ENCODE measurements at regions not wholly inside any gene's neighbourhood (a gene's known extent, or its start where the extent isn't known, plus 50 kb on each side); places are given as distances from the start of the nearest gene placed in this dataset.
"Not testable (repeated sequence)": the region's sequence is repeated elsewhere in the genome, so short reads cannot be mapped to it uniquely, and the experiment has no call there.

GRCh38 chr20:39756369-39756768, 794.2 kb downstream of the DHX35 start:
- Histone ChIP-seq H3K27ac (ENCODE audit: low read depth, low read length) (no peak overlapping the region), H3K9ac (ENCODE audit: low read length) (no peak overlapping the region), H3K4me1 (ENCODE audit: control insufficient read depth, insufficient read depth, low read length) (peaks cover 6% of the 10 kb centered on the region), H3K36me3 (ENCODE audit: control insufficient read depth, insufficient read depth, low read length) (no peaks in the 10 kb centered on the region), H3K4me3 (ENCODE audit: low read length) (no peak overlapping the region), H3K27me3 (ENCODE audit: control insufficient read depth, insufficient read depth, low read length) (no peaks in the 10 kb centered on the region)

DNA sequence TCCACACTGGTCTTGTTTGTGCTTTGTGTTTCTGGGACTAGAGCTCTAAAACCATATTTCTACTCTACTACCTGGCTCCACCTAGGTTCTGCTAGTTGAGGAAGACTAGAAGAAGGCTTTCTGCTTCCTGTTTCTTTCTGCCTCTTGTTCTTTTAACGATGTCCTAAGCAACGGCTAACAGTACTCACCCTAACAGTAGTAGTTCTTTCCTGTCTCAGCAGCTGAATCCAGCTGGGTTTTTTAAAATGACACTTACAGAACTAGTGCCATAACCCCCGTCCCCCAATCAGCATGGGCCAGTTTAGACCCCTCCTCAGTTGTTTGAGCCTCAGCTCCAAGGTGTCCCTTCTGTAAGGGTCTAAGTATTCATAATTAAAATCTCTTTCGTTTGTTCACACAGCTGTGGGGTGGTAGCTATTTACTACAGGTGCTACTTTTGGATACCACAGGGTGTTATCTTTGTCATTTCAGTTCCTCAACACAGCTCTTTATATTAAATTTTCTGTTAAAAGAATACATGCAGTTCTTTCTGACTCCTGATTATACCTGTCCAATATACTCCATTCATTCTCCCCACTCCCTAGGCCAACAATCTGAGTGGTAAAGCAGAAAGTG, 790.2 kb downstream of the DHX35 start:
- H3K27me3 ChIP-seq (ENCODE audit: control insufficient read depth, insufficient read depth, low read length): no peaks in the 10 kb centered on the region
- peaks cover 6% of the 10 kb centered on the region for H3K4me1 ChIP-seq (ENCODE audit: control insufficient read depth, insufficient read depth, low read length)
- H3K4me3 ChIP-seq (ENCODE audit: low read length): no peak overlapping the region
- H3K27ac ChIP-seq (ENCODE audit: low read depth, low read length): no peak overlapping the region
- H3K9ac ChIP-seq (ENCODE audit: low read length): no peak overlapping the region
- no peaks in the 10 kb centered on the region for H3K36me3 ChIP-seq (ENCODE audit: control insufficient read depth, insufficient read depth, low read length)

DNA sequence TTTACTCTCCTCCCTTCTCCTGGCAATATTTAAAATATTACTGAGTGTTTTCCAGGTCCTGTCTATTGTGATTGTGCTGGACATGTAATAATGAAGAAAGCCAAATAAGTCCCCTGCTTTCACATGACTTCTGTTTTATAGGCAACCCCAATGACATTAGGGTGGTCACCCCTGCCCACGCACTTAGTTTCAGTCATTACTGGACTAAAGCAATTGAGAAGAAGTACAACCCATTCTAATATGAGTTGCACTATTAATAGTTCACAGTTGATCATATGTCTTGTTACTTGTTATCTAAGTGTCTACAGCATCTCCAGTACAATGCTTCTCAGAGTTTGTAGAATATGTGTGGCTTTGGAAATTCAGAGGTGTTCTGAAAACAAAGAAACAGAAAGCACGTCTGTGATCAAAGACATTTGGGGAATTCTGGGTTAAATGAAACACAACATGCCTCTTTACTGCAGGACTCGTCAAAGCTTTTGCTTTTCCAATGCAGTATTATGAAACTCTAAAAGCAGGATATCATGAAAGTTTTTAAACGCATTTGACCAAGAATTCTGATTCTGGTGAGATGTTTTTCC, 789.5 kb downstream of the DHX35 start:
- Histone ChIP-seq H3K27ac (ENCODE audit: low read depth, low read length) (no peak overlapping the region), H3K36me3 (ENCODE audit: control insufficient read depth, insufficient read depth, low read length) (no peaks in the 10 kb centered on the region), H3K4me3 (ENCODE audit: low read length) (no peak overlapping the region), H3K27me3 (ENCODE audit: control insufficient read depth, insufficient read depth, low read length) (no peaks in the 10 kb centered on the region), H3K9ac (ENCODE audit: low read length) (no peak overlapping the region), H3K4me1 (ENCODE audit: control insufficient read depth, insufficient read depth, low read length) (peaks cover 2% of the 10 kb centered on the region)

DNA sequence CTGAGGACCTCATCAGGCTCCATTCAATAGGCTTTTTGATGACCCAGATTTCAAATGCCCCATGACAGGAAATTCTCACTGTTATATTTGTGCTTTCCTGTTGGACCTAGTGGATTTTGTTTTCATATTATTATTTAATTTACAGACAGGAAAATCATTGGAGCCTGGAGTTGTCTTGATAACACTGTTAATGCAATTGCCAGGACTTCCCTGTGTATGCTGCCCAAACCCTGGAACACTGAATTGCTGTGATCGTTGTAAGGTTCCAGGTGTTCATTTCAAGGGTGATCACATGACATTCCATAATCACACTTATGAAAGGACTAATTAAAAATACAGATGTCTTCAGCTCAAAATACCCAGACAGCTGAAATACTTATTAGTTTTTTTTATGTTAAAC, 783.2 kb downstream of the DHX35 start:
- H3K27me3 ChIP-seq (ENCODE audit: control insufficient read depth, insufficient read depth, low read length): no peaks in the 10 kb centered on the region

DNA sequence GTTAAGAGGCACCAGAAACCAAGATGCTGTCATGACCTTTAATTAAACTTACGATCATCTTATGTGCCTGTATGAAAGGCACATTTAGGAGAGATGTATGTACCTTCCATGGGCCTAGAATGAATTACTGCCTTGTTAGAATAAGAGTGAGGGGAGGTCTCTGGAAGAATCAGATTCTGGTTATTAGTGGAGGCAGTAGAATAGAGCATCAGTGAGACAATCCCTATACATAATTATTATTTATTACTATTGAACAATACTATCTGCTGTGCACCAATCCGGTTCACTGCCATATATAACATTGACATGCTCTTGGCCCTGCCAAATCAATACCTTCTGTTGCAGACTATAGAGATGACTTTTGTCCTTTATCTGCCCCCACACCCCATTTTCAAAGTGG, 776.5 kb downstream of the DHX35 start:
- no peaks in the 10 kb centered on the region for H3K27me3 ChIP-seq (ENCODE audit: control insufficient read depth, insufficient read depth, low read length)
- H3K27ac ChIP-seq (ENCODE audit: low read depth, low read length): no peak overlapping the region
- no peak overlapping the region for H3K4me3 ChIP-seq (ENCODE audit: low read length)
- no peak overlapping the region for H3K9ac ChIP-seq (ENCODE audit: low read length)
- H3K4me1 ChIP-seq (ENCODE audit: control insufficient read depth, insufficient read depth, low read length): no peaks in the 10 kb centered on the region
- no peaks in the 10 kb centered on the region for H3K36me3 ChIP-seq (ENCODE audit: control insufficient read depth, insufficient read depth, low read length)

More for the DNA sequence above, 783.2 kb downstream of the DHX35 start:
- no peaks in the 10 kb centered on the region for H3K36me3 ChIP-seq (ENCODE audit: control insufficient read depth, insufficient read depth, low read length)
- no peaks in the 10 kb centered on the region for H3K4me1 ChIP-seq (ENCODE audit: control insufficient read depth, insufficient read depth, low read length)
- H3K9ac ChIP-seq (ENCODE audit: low read length): no peak overlapping the region
- H3K27ac ChIP-seq (ENCODE audit: low read depth, low read length): no peak overlapping the region
- no peak overlapping the region for H3K4me3 ChIP-seq (ENCODE audit: low read length)

GRCh38 chr20:39736434-39737327, 774.5 kb downstream of the DHX35 start:
- no peak overlapping the region for H3K27ac ChIP-seq (ENCODE audit: low read depth, low read length)
- no peaks in the 10 kb centered on the region for H3K27me3 ChIP-seq (ENCODE audit: control insufficient read depth, insufficient read depth, low read length)
- no peak overlapping the region for H3K4me3 ChIP-seq (ENCODE audit: low read length)
- H3K36me3 ChIP-seq (ENCODE audit: control insufficient read depth, insufficient read depth, low read length): no peaks in the 10 kb centered on the region
- no peak overlapping the region for H3K9ac ChIP-seq (ENCODE audit: low read length)
- H3K4me1 ChIP-seq (ENCODE audit: control insufficient read depth, insufficient read depth, low read length): no peaks in the 10 kb centered on the region

DNA sequence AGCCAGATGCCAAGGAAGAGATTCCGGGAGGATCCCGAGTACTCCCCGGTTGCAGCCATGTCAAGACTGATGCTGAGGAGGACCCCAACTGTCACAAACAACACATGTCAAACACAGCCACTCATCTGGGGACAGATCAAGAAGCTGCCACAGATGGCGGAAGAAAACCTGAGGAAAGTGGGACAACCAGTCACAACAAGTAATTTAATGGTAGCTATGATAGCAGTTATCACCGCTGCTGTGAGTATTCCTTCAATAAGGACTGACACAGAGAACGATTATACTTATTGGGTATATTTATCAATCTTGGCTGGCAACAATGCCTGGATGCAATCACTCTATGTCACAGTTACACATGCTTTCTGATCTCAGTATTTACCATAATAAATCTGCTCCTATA, 763.4 kb downstream of the DHX35 start:
- H3K9ac ChIP-seq (ENCODE audit: low read length); H3K4me3 ChIP-seq (ENCODE audit: low read length); H3K4me1 ChIP-seq (ENCODE audit: control insufficient read depth, insufficient read depth, low read length); H3K27me3 ChIP-seq (ENCODE audit: control insufficient read depth, insufficient read depth, low read length); H3K36me3 ChIP-seq (ENCODE audit: control insufficient read depth, insufficient read depth, low read length); H3K27ac ChIP-seq (ENCODE audit: low read depth, low read length): not testable (repeated sequence)

GRCh38 chr20:39719293-39719692, 757.1 kb downstream of the DHX35 start:
- Histone ChIP-seq H3K36me3 (ENCODE audit: control insufficient read depth, insufficient read depth, low read length) (no peaks in the 10 kb centered on the region), H3K27ac (ENCODE audit: low read depth, low read length) (no peak overlapping the region), H3K9ac (ENCODE audit: low read length) (no peak overlapping the region), H3K27me3 (ENCODE audit: control insufficient read depth, insufficient read depth, low read length) (no peaks in the 10 kb centered on the region), H3K4me3 (ENCODE audit: low read length) (no peak overlapping the region), H3K4me1 (ENCODE audit: control insufficient read depth, insufficient read depth, low read length) (peaks cover 3% of the 10 kb centered on the region)

DNA sequence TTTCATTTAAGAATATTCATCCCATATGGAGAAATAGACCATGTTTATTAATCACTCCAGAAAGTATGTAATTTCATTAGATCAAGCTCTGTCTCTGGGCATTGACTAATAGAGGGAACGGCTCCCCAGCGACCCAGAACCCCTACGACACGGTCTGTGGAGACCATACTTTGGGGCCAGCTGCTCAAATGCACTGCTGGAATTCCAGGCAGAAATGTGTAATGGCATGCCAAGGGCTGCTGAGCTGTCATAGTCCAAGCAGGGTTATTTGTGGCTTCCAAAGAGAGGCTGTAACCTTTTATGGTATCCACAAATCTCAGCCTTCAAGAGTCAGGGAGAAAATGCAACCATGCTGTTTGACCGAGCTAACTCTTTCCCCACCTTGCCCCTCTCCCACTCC, 755.8 kb downstream of the DHX35 start:
- Histone ChIP-seq H3K4me1 (ENCODE audit: control insufficient read depth, insufficient read depth, low read length) (peaks cover 3% of the 10 kb centered on the region), H3K4me3 (ENCODE audit: low read length) (no peak overlapping the region), H3K36me3 (ENCODE audit: control insufficient read depth, insufficient read depth, low read length) (no peaks in the 10 kb centered on the region), H3K9ac (ENCODE audit: low read length) (no peak overlapping the region), H3K27me3 (ENCODE audit: control insufficient read depth, insufficient read depth, low read length) (no peaks in the 10 kb centered on the region), H3K27ac (ENCODE audit: low read depth, low read length) (no peak overlapping the region)

DNA sequence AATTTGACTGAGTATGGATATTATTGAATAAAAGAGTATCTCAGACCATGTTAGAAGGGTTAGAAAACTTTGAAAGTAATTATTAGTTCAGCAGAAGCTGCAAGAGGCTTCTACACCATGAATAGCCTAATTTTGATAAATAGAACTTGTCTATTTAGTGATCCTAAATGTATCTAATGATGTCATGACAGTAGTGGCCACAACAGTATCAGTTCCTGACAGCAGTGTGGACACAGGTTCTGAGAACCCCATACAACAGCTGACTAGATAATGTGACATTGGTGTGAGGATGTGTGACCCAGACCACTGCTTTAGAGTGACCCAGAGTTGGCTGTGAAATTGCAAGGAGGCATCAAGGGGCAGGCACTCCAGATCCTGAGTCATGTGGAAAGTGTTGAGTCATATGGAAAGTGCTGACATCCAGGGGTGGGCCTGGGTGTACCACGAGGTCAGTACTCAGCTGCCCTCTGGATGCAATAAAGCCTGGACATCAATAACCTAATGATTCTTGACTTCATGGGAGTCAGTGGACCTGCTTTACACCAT, 754.7 kb downstream of the DHX35 start:
- Histone ChIP-seq H3K36me3 (ENCODE audit: control insufficient read depth, insufficient read depth, low read length) (no peaks in the 10 kb centered on the region), H3K4me3 (ENCODE audit: low read length) (no peak overlapping the region), H3K9ac (ENCODE audit: low read length) (no peak overlapping the region), H3K27ac (ENCODE audit: low read depth, low read length) (no peak overlapping the region), H3K27me3 (ENCODE audit: control insufficient read depth, insufficient read depth, low read length) (no peaks in the 10 kb centered on the region), H3K4me1 (ENCODE audit: control insufficient read depth, insufficient read depth, low read length) (peaks cover 3% of the 10 kb centered on the region)

DNA sequence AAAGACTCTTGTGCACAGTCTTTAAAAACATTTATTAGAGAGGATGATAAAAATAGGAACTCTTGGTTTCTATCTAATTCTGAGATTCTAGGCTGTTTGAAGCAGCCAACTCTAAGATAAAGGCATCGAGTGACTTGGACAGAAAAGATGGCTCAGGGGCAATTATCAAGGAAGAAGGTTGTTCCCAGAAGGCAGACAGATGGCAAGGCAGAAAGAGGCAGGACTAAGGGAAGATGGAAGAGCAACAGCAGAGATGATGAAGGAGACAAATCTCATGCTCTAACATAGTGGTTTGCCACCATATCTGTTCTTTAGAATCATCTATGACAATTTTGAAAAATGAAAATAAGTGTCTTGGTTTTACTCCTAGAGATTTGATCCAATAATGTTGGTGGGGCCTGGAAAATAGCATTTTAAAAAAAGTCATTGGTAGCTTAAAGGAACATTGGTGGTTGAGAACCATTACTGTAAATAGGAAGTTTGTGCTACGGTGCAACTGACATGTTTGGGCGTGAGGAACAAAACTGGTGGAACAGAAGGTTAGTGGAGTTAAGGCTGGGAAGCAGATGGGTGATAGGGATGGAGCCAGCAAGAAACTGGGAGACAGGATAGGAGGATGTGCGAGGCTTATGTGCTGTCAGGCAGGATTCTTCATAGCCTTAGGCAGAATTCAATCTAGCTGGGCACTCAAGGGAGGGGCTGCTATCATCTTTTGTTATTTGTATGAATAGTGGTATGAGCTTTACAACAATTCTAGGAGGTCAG, 751.1 kb downstream of the DHX35 start:
- H3K4me1 ChIP-seq (ENCODE audit: control insufficient read depth, insufficient read depth, low read length): peaks cover 3% of the 10 kb centered on the region
- H3K36me3 ChIP-seq (ENCODE audit: control insufficient read depth, insufficient read depth, low read length): no peaks in the 10 kb centered on the region
- H3K27ac ChIP-seq (ENCODE audit: low read depth, low read length): no peak overlapping the region
- H3K4me3 ChIP-seq (ENCODE audit: low read length): no peak overlapping the region
- H3K9ac ChIP-seq (ENCODE audit: low read length): no peak overlapping the region
- no peaks in the 10 kb centered on the region for H3K27me3 ChIP-seq (ENCODE audit: control insufficient read depth, insufficient read depth, low read length)

DNA sequence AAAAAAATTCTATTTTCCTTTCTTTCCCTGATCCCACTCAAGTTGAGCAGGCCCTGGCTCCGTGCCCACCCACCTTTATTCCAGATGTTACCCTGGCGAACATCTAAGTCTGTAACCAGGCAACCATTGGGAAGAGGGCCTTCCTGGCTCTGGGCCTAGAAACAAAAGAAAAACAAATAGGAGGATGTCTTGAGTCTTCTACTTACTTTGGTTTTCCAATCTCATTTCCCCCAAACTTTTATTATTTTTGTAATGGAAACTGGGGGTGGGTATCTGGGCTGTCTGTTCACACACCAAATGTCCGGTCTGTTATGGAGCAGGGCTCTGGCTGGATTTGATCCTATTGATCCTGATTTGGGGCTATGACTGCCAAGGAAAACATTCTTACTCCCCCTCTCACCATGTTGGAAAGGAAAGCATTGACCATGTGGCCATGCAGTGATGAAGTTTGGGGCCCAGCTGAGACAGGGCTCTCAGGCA, 744.1 kb downstream of the DHX35 start:
- Histone ChIP-seq H3K4me1 (ENCODE audit: control insufficient read depth, insufficient read depth, low read length) (peaks cover 10% of the 10 kb centered on the region), H3K27ac (ENCODE audit: low read depth, low read length) (no peak overlapping the region), H3K36me3 (ENCODE audit: control insufficient read depth, insufficient read depth, low read length) (no peaks in the 10 kb centered on the region), H3K9ac (ENCODE audit: low read length) (no peak overlapping the region), H3K27me3 (ENCODE audit: control insufficient read depth, insufficient read depth, low read length) (no peaks in the 10 kb centered on the region), H3K4me3 (ENCODE audit: low read length) (no peak overlapping the region)

Measured in rectal smooth muscle tissue (tissue), 1 donor.